Neuron (in vitro differentiated cells): ENCODE measurements at regions not wholly inside any gene's neighbourhood (a gene's known extent, or its start where the extent isn't known, plus 50 kb on each side); places are given as distances from the start of the nearest gene placed in this dataset.

Experiments used
- H2AFZ ChIP-seq: one replicate; pipeline ENCODE4 v1.6.1; 2013; ENCODE audit warnings: low read depth, mild to moderate bottlenecking, inconsistent platforms, low read length, moderate library complexity
- H3K27me3 ChIP-seq: one replicate; pipeline ENCODE4 v1.6.1; 2013; ENCODE audit warnings: low read length; ENCODE audit not compliant: insufficient read depth
- H3K36me3 ChIP-seq: one replicate; pipeline ENCODE4 v1.6.1; 2013; ENCODE audit warnings: low read length; ENCODE audit not compliant: insufficient read depth
- H3K4me1 ChIP-seq: one replicate; pipeline ENCODE4 v1.6.1; 2013; ENCODE audit warnings: low read length; ENCODE audit not compliant: insufficient read depth
- H3K4me3 ChIP-seq: 2 replicates; pipeline ENCODE4 v1.5.1; 2013; ENCODE audit warnings: mild to moderate bottlenecking, low read length, moderate library complexity
- H3K9me3 ChIP-seq: one replicate; pipeline ENCODE4 v1.6.1; 2013; ENCODE audit warnings: low read length

GRCh38 chr6:71388068-71388744, 99.6 kb downstream of the OGFRL1 start:
- no peak overlapping the region for H3K4me3 ChIP-seq
- no peaks in the 10 kb centered on the region for H3K9me3 ChIP-seq
- H3K36me3 ChIP-seq, result peaks cover 45% of the 10 kb centered on the region
- no peaks in the 10 kb centered on the region for H3K27me3 ChIP-seq
- no peak overlapping the region for H2AFZ ChIP-seq
- H3K4me1 ChIP-seq, result peaks cover 8% of the 10 kb centered on the region

GRCh38 chr6:71388856-71389527, 100.4 kb downstream of the OGFRL1 start:
- Histone ChIP-seq H3K27me3 (no peaks in the 10 kb centered on the region), H2AFZ (no peak overlapping the region), H3K9me3 (no peaks in the 10 kb centered on the region), H3K36me3 (peaks cover 47% of the 10 kb centered on the region), H3K4me3 (no peak overlapping the region), H3K4me1 (peaks cover 8% of the 10 kb centered on the region)

- Histone ChIP-seq H3K4me1 (peaks cover 11% of the 10 kb centered on the region), H3K9me3 (no peaks in the 10 kb centered on the region), H3K27me3 (no peaks in the 10 kb centered on the region), H2AFZ (no peak overlapping the region), H3K36me3 (peaks cover 49% of the 10 kb centered on the region), H3K4me3 (no peak overlapping the region)
Measured at GRCh38 chr6:71391126-71391525, 102.5 kb downstream of the OGFRL1 start.

GRCh38 chr6:71392276-71392675, 103.7 kb downstream of the OGFRL1 start:
- Histone ChIP-seq H3K27me3 (no peaks in the 10 kb centered on the region), H3K4me1 (peaks cover 15% of the 10 kb centered on the region), H2AFZ (no peak overlapping the region), H3K36me3 (peaks cover 48% of the 10 kb centered on the region), H3K4me3 (no peak overlapping the region), H3K9me3 (no peaks in the 10 kb centered on the region)

- peaks cover 56% of the 10 kb centered on the region for H3K36me3 ChIP-seq
- no peaks in the 10 kb centered on the region for H3K27me3 ChIP-seq
- peaks cover 13% of the 10 kb centered on the region for H3K4me1 ChIP-seq
- H2AFZ ChIP-seq, result no peak overlapping the region
- no peaks in the 10 kb centered on the region for H3K9me3 ChIP-seq
- no peak overlapping the region for H3K4me3 ChIP-seq
Measured at GRCh38 chr6:71393471-71393870, 104.9 kb downstream of the OGFRL1 start.

GRCh38 chr6:71393981-71394432, 105.4 kb downstream of the OGFRL1 start:
- no peak overlapping the region for H3K4me3 ChIP-seq
- H2AFZ ChIP-seq, result no peak overlapping the region
- peaks cover 60% of the 10 kb centered on the region for H3K36me3 ChIP-seq
- no peaks in the 10 kb centered on the region for H3K9me3 ChIP-seq
- no peaks in the 10 kb centered on the region for H3K27me3 ChIP-seq
- H3K4me1 ChIP-seq, result peaks cover 13% of the 10 kb centered on the region

GRCh38 chr6:71394926-71395325, 106.3 kb downstream of the OGFRL1 start:
- Histone ChIP-seq H3K9me3 (no peaks in the 10 kb centered on the region), H3K27me3 (no peaks in the 10 kb centered on the region), H3K4me1 (peaks cover 13% of the 10 kb centered on the region), H3K4me3 (no peak overlapping the region), H2AFZ (no peak overlapping the region), H3K36me3 (peaks cover 63% of the 10 kb centered on the region)

- Histone ChIP-seq H3K4me3 (no peak overlapping the region), H3K36me3 (peaks cover 68% of the 10 kb centered on the region), H3K27me3 (no peaks in the 10 kb centered on the region), H3K4me1 (peaks cover 13% of the 10 kb centered on the region), H3K9me3 (no peaks in the 10 kb centered on the region), H2AFZ (no peak overlapping the region)
Measured at GRCh38 chr6:71395731-71396409, 107.3 kb downstream of the OGFRL1 start.

GRCh38 chr6:71396410-71396801, 107.8 kb downstream of the OGFRL1 start:
- Histone ChIP-seq H3K9me3 (no peaks in the 10 kb centered on the region), H3K27me3 (no peaks in the 10 kb centered on the region), H2AFZ (no peak overlapping the region), H3K4me3 (no peak overlapping the region), H3K36me3 (peaks cover 65% of the 10 kb centered on the region), H3K4me1 (peaks cover 13% of the 10 kb centered on the region)

- Histone ChIP-seq H3K9me3 (no peaks in the 10 kb centered on the region), H3K36me3 (peaks cover 61% of the 10 kb centered on the region), H3K4me3 (no peak overlapping the region), H3K27me3 (no peaks in the 10 kb centered on the region), H2AFZ (no peak overlapping the region), H3K4me1 (peaks cover 18% of the 10 kb centered on the region)
Measured at GRCh38 chr6:71399279-71399678, 110.7 kb downstream of the OGFRL1 start.

- Histone ChIP-seq H3K4me3 (no peak overlapping the region), H3K9me3 (no peaks in the 10 kb centered on the region), H3K36me3 (peaks cover 71% of the 10 kb centered on the region), H3K4me1 (peaks cover 31% of the 10 kb centered on the region), H3K27me3 (no peaks in the 10 kb centered on the region), H2AFZ (no peak overlapping the region)
Measured at GRCh38 chr6:71400852-71401251, 112.2 kb downstream of the OGFRL1 start.

- Histone ChIP-seq H3K9me3 (no peaks in the 10 kb centered on the region), H3K4me1 (peaks cover 29% of the 10 kb centered on the region), H3K36me3 (peaks cover 74% of the 10 kb centered on the region), H3K4me3 (no peak overlapping the region), H2AFZ (no peak overlapping the region), H3K27me3 (no peaks in the 10 kb centered on the region)
Measured at GRCh38 chr6:71402096-71402495, 113.5 kb downstream of the OGFRL1 start.

- H3K27me3 ChIP-seq, result no peaks in the 10 kb centered on the region
- H3K36me3 ChIP-seq, result peaks cover 71% of the 10 kb centered on the region
- no peaks in the 10 kb centered on the region for H3K9me3 ChIP-seq
- no peak overlapping the region for H3K4me3 ChIP-seq
- no peak overlapping the region for H2AFZ ChIP-seq
- H3K4me1 ChIP-seq, result peaks cover 29% of the 10 kb centered on the region
Measured at GRCh38 chr6:71403422-71404134, 115.0 kb downstream of the OGFRL1 start.
